ENCODE measurements at regions not wholly inside any gene's neighbourhood (a gene's known extent, or its start where the extent isn't known, plus 50 kb on each side); places are given as distances from the start of the nearest gene placed in this dataset.
"Not testable (repeated sequence)": the region's sequence is repeated elsewhere in the genome, so short reads cannot be mapped to it uniquely, and the experiment has no call there.

DNA sequence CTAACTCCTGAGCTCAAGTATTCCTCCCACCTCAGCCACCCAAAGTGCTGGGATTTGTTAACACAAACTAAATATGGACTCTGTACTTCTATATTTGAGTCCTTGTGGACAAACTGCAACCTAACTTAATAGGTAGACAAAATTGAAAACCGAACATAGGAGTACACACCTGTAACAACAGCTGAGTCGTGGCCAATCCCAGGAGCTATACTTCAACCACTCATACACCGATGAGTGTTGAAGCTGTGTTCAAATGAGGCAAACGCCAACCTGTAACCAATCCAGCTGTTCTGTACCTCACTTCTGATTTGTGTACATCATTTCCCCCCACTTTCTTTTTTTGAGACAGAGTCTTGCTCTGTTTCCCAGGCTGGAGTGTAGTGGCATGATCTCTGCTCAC lies 471.5 kb upstream of the C16orf82 start:
- no peak for DNase-seq (ENCODE audit: low spot score)

GRCh38 chr16:26596033-26596432 lies 470.7 kb upstream of the C16orf82 start:
- DNase-seq (ENCODE audit: low spot score), result not testable (repeated sequence)

DNA sequence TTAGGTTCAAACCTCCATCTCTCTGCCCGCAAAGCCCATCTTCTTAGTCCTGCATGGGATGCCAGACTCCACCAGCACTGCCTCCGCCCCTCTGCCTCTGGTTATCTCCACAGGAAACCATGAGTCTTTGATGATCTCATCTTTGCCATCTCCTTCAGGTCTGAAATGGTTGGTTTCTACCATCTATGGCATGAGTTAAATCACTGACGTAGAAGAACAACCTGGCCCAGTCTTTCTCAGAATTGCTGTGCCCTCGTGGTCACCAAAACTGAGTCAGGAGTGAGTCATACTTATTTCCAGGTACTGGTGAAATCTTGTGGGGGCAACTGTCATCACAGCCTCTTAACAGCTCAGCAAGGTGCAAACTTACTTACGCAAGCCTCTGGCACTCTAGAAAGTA lies 468.7 kb upstream of the C16orf82 start:
- DNase-seq (ENCODE audit: low spot score), result peak; percentile 75

DNA sequence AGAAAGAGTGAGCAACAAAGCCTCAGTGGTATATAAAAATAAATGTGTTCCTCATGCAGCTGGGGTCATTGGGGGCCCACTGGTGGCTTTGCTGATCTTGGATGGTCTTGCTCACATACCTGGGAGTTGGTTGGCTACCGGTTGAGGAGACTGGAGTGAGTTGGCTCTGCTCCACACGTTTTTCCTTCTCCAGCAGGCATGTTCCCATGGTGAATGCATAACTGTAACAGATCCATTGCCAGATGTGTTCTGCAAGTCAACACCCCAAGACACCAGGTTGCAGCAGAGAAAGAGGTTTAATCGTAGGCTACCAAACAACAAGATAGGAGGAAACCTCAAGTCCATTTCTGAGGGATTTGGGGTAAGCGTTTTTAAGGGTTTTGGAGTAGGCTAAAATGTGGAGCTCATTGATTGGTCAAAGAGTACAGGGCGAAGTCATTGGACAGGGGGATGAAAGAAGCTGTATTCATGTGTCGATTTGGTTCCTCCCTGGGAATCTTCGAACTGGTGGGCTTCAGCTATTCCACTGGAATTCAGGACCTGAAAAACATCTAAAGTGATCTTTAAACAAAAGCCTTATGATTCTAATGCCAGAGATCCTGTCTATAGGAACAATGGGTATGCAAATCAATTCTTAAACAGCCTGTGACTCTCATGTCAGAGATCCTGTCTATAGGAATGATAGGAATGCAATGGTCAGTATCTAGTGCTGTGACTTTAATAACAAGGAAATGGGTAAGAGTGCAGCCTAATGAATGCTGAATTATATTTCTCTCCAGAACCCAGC lies 467.5 kb upstream of the C16orf82 start:
- DNase-seq (ENCODE audit: low spot score), result no peak

DNA sequence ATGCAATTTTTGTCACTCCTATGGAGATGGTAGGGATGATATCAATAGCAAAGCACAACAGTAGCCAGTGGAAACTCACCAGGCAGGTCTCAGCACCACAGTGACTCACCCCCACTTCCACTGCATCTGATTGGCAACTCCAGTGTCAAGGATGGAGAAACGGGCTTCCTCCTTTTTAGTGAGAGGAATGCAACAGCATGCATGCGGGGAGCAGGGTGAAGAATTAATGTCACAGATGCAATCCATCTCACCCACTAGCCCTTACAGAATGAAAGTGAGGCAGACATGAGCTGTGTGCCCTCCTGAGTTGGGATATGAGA lies 467.0 kb upstream of the C16orf82 start:
- DNase-seq (ENCODE audit: low spot score), result no peak

DNA sequence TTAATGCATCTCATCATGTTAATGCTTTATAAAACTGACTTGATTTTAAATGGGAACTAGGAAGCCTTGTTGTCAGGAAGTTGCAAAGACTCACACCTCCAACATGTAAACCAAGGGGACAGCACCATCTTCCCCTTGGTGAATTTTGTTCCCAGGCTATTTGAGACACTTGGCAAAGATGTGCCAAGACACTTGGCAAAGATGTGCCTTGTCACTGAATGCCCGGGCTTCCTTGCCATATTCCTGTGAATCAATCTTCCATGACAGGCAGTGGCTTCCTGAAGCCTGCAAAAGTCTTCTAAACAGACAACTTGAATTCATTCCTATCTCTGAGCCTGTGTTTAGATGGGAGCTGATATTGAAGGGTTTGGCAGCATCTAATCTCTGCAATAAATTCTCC lies 465.4 kb upstream of the C16orf82 start:
- DNase-seq (ENCODE audit: low spot score), result no peak

DNA sequence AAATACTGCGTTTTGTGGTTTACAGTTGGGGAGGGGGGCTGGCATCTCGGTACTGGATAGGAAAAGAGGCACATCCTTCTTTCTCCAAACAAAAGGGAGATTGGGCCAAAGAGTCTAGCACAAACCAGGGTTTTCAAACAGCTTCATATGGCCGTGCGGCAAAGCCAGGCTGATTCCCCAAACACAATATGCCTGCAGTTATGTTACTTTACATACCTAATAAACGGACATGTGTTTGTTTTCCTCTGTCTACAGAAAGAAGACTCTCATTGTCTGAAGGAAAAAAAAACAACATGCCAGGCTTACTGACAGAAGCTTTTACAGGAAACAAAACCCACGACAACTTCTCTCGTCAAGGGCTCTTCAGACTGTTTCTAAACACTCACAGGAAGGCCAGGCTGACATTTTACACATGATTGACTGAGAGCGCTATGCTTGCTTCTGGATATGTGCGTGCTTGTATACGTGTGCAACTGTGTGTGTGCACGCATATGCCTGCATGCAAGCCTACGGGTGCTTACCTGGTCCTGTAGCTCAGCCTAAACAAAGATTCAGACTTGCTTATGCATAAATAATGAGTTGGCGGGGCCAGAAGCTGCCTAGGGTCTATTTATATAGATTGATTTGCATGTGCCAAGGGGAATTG lies 461.0 kb upstream of the C16orf82 start:
- DNase-seq (ENCODE audit: low spot score), result no peak

DNA sequence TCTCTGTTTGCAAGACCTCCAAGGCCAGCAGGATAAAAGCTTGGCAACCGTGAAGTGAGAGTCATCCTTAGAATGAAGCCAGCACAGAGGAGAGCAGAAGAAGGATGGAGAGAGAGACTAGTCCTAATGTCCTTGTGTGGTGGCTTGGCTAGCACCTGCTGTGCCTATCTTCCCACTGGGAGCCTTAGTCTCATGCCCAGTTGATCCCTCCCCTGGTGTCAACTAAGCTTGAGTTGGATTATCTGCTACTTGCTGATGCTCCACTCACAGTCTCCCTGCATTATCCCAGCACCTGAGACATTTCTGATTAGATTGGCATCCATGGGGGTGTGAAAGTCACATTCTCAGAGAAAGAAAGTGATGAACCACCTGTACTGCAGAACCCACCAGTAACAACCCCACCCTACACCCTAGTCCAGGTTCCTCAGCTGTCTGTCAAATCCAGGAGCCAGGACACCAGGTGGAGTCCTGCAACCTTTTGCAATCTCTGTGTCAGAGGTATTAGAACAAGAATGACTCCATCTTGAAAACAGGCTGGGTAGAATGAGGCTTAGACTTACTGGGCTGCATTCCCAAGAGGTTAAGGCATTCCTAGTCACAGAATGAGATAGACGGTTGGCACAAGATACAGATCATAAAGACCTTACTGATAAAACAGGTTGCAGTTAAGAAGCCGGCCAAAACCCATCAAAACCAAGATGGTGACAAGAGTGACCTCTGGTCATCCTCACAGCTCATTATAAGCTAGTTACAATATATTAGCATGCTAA lies 460.2 kb upstream of the C16orf82 start:
- DNase-seq (ENCODE audit: low spot score), result no peak

GRCh38 chr16:26614237-26614841 lies 452.4 kb upstream of the C16orf82 start:
- DNase-seq (ENCODE audit: low spot score), result no peak

GRCh38 chr16:26623442-26623841 lies 443.3 kb upstream of the C16orf82 start:
- no peak for DNase-seq (ENCODE audit: low spot score)

DNA sequence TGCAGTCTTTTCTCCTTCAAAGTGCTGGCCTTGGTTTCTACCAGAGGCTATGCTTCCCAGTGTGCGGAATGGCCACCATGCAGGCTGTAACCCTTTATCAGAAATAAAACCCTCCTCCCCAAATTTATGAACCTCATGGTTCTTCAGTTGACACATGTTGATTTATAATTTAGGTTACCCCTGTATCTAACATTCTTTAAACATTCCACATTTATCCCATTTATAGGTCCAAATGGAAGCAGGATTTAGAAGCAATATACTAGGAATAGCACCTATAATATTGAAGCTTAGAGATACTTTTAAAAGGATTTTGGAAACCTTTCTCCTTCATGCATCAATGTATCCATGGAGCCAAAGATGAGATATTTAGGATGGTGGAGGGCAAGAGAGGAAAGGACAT lies 438.8 kb upstream of the C16orf82 start:
- no peak for DNase-seq (ENCODE audit: low spot score)

DNA sequence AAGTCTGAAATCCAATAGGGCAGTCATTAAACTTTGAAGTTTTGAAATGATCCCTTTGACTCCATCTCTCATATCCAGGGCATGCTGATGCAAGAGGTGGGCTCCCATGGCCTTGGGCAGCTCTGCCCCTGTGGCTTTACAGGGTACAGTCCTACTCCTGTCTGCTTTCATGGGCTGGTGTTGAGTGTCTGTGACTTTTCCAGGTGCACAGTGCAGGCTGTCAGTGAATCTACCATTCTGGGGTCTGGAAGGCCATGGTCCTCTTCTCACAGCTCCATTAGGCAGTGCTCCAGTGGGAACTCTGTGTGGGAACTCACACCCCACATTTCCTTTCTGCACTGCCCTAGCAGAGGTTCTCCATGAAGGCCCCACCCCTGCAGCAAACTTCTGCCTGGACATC lies 435.4 kb upstream of the C16orf82 start:
- not testable (repeated sequence) for DNase-seq (ENCODE audit: low spot score)

DNA sequence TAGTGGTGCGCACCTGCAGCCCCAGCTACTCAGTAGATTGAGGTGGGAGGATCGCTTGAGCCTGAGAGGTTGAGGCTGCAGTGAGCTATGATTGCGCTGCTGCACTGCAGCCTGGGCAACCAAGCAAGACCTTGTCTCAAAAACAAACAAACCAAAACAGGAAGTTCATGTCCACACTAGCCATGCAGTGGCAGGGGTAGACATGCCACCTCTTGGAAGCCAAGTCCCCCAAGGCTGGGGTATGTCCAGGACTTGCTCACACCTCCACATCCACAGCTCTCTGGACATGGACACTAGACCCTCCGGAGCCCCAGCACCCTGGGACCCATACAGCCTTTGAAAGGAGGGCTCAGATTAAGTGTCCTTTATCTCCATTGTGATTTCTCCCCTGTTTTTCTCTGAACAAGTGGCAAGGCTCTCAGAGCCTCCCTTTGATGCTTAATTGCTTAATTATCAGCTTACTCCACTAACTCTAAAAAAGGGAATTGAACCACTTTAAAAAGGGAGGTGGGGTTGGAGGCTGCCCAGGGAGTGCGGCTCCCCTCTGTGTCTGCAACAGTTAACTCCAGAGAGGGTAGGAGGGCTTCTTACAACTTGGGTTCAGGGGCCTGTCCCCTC lies 424.6 kb upstream of the C16orf82 start:
- DNase-seq (ENCODE audit: low spot score), result no peak

DNA sequence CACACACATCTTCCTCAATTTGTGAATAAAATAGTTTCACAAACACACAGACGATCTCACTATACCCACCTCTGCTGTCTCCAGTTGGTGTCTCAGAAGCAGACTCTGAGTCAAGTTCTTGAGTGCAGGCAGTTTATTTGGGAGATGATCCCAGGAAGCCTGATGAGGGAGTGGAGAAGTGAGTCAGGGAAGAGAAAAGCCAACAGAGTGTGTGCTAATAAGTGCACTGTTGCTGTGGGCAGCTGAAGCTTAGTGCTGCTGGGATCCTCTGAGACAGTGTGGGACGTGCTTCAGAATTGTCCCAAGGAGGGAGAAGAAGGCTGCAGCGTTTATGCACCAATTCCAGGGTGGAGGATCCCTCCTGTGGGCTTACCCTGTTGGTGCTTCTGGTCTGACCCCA lies 423.2 kb upstream of the C16orf82 start:
- no peak for DNase-seq (ENCODE audit: low spot score)

GRCh38 chr16:26644912-26645543 lies 421.7 kb upstream of the C16orf82 start:
- peak; percentile 8 for DNase-seq (ENCODE audit: low spot score)

DNA sequence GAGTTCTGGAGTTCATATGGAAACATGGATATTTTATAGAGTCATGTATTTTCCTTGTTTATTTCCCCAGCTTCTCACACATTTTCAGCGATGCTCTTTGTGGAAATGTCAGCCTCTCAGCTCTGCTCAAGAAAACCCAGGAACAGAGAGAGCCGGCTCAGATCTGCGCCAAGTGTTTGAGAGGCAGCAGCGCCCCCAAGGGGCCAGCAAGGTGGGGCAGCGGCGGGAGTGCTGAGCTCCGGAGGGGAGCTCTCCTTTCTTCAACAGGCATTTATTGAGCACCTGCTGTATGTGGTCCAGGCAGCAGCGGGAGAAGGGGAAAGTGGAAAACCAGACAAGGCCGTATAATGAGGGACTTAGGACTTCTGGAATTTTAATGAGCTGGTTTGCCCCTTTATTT lies 421.1 kb upstream of the C16orf82 start:
- DNase-seq (ENCODE audit: low spot score), result peak; percentile 27

- no peak for DNase-seq (ENCODE audit: low spot score)
These were observed 418.9 kb upstream of the C16orf82 start for GRCh38 chr16:26647870-26648269.

- no peak for DNase-seq (ENCODE audit: low spot score)
These were observed 417.9 kb upstream of the C16orf82 start for GRCh38 chr16:26648851-26649250.

GRCh38 chr16:26649381-26650045 lies 417.2 kb upstream of the C16orf82 start:
- DNase-seq (ENCODE audit: low spot score), result no peak

- no peak for DNase-seq (ENCODE audit: low spot score)
These were observed 415.3 kb upstream of the C16orf82 start for GRCh38 chr16:26651464-26651863.

DNA sequence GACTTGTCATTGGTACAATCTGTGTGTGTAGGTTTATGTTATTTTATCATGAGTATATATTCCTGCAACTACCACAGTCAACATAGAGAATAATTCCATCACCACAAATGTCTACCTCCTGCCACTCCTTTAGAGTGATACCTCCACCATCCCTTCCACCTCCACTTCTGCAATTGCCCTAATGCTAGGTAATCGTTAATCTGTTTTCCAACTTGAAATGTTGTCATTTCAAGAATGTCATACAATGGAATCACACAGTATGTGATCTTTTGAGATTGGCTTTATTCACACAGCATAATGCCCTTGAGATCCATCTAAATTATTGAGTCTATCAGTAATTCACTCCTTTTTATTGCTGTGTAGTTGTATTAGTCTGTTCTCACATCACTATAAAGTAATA lies 414.8 kb upstream of the C16orf82 start:
- DNase-seq (ENCODE audit: low spot score), result no peak

All from CD4-positive, alpha-beta T cell treated with Interleukin-2 at 100 ng/mL for 4 hours (primary cell).